Endothelial cell of umbilical vein (primary cell): ENCODE measurements at regions not wholly inside any gene's neighbourhood (a gene's known extent, or its start where the extent isn't known, plus 50 kb on each side); places are given as distances from the start of the nearest gene placed in this dataset.

ENCODE experiments used
- BruUV-seq: library from RNA; stranded (reverse); fragments of 400-500 nt; replicated peaks from 2 replicates; lab custom pipeline; 2021; lab: Mats Ljungman, UMichigan
- CTCF ChIA-PET: fragments of 300-600, 350-600 bp; sonication (Branson Sonifier 250); formaldehyde crosslinking; loops from one replicate; lab custom pipeline; 2021; ENCODE audit warnings: antibody characterized with exemption, inconsistent platforms; lab: Charles Lee
- POLR2A ChIA-PET: fragments of 300-600, 350-600 bp; sonication (Branson Sonifier 250); formaldehyde crosslinking; loops from one replicate; lab custom pipeline; 2021; ENCODE audit warnings: antibody characterized with exemption, inconsistent platforms; lab: Charles Lee
- DNase-seq: peaks from one replicate; pipeline ENCODE4 v3.0.0-alpha.2; 2011; ENCODE audit warnings: low read depth, low spot score
- FAIRE-seq: peaks from 2 replicates; lab custom pipeline; 2011; peaks lifted over from hg19 to GRCh38; lab: Jason Lieb, UNC
- H2AFZ ChIP-seq: 2 replicates; pipeline ENCODE4 v1.6.0; 2012; ENCODE audit warnings: low read depth, low read length, control low read depth, inconsistent platforms
- H3K27ac ChIP-seq: 2 replicates; pipeline ENCODE4 v1.5.1; 2011; ENCODE audit warnings: low read depth, mild to moderate bottlenecking, control low read depth, low read length, moderate library complexity; ENCODE audit not compliant: insufficient read depth
- H3K27me3 ChIP-seq, 2 experiments: 2 replicates each; pipeline versions ENCODE4 v1.6.0 to v1.6.1; 2011; ENCODE audit warnings: low read length in 2 of 2, mixed read lengths in 1 of 2; ENCODE audit not compliant: control insufficient read depth in 2 of 2, insufficient read depth in 2 of 2
- H3K36me3 ChIP-seq, 2 experiments: 2 replicates in 1 of 2; 3 replicates in 1 of 2; pipeline ENCODE4 v1.5.1; 2011; ENCODE audit warnings: low read length in 2 of 2, mild to moderate bottlenecking in 1 of 2, moderate library complexity in 1 of 2; ENCODE audit not compliant: control insufficient read depth in 2 of 2, insufficient read depth in 2 of 2; ENCODE audit errors: extremely low read depth in 1 of 2
- H3K4me1 ChIP-seq: 3 replicates; pipeline ENCODE4 v1.5.1; 2011; ENCODE audit warnings: mild to moderate bottlenecking, low read length; ENCODE audit not compliant: control insufficient read depth, insufficient read depth; ENCODE audit errors: extremely low read depth
- H3K4me2 ChIP-seq: 2 replicates; pipeline ENCODE4 v1.6.1; 2011; ENCODE audit warnings: low read length, control low read depth, mixed read lengths; ENCODE audit not compliant: insufficient read depth
- H3K4me3 ChIP-seq, 3 experiments: fragments of 200-600 bp in 1 of 3; sonication (generic), shearing (Covaris generic) in 1 of 3; replicated peaks in 1 of 3; 2 replicates each; pipeline ENCODE4 v1.5.1; 2011 to 2016; ENCODE audit warnings: control low read depth in 3 of 3, low read length in 3 of 3, mild to moderate bottlenecking in 2 of 3, inconsistent platforms in 1 of 3, low read depth in 1 of 3, moderate library complexity in 1 of 3; ENCODE audit not compliant: insufficient read depth in 1 of 3
- H3K79me2 ChIP-seq: 2 replicates; pipeline ENCODE4 v1.6.0; 2012; ENCODE audit warnings: low read length, inconsistent platforms; ENCODE audit not compliant: control insufficient read depth, insufficient read depth
- H3K9ac ChIP-seq: replicated peaks from 2 replicates; pipeline ENCODE3; 2011; ENCODE audit warnings: low read length, control low read depth; ENCODE audit not compliant: insufficient read depth; ENCODE audit errors: extremely low read depth
- H3K9me1 ChIP-seq: replicated peaks from 3 replicates; pipeline ENCODE4 v1.6.0; 2011; ENCODE audit warnings: mild to moderate bottlenecking, low read length; ENCODE audit not compliant: control insufficient read depth, insufficient read depth; ENCODE audit errors: extremely low read depth
- H3K9me3 ChIP-seq: replicated peaks from 2 replicates; pipeline ENCODE4 v1.5.1; 2012; ENCODE audit warnings: low read length, inconsistent platforms; ENCODE audit not compliant: control insufficient read depth, insufficient read depth
- H4K20me1 ChIP-seq: replicated peaks from 2 replicates; pipeline ENCODE3; 2011; ENCODE audit warnings: mild to moderate bottlenecking, low read length; ENCODE audit not compliant: control insufficient read depth, insufficient read depth; ENCODE audit errors: extremely low read depth
- EZH2 ChIP-seq: IDR thresholded peaks from 2 replicates; pipeline ENCODE4 v1.6.1; 2012; ENCODE audit warnings: borderline replicate concordance, low read depth, mild to moderate bottlenecking, moderate library complexity, low read length, inconsistent platforms; ENCODE audit not compliant: severe bottlenecking
- FOS ChIP-seq: IDR thresholded peaks from 2 replicates; pipeline ENCODE4 v1.6.1; 2011; ENCODE audit warnings: mild to moderate bottlenecking, low read length, moderate library complexity, borderline replicate concordance; ENCODE audit not compliant: insufficient read depth
- GATA2 ChIP-seq: IDR thresholded peaks from 2 replicates; pipeline ENCODE4 v1.7.0; 2011; ENCODE audit warnings: low read depth, mild to moderate bottlenecking, moderate library complexity, mixed read lengths, low read length; ENCODE audit not compliant: insufficient read length, insufficient read depth
- JUN ChIP-seq: IDR thresholded peaks from 2 replicates; pipeline ENCODE4 v1.6.1; 2011; ENCODE audit warnings: borderline replicate concordance, low read depth; ENCODE audit not compliant: insufficient read length, insufficient read depth
- MYC ChIP-seq: IDR thresholded peaks from one replicate; pipeline ENCODE4 v1.6.1; 2011; ENCODE audit warnings: mild to moderate bottlenecking, low read depth, low read length
- POLR2A ChIP-seq: IDR thresholded peaks from 2 replicates; pipeline ENCODE4 v1.6.1; 2012; ENCODE audit warnings: low read depth, mild to moderate bottlenecking, control low read depth, low read length
- POLR2AphosphoS5 ChIP-seq: IDR thresholded peaks from 2 replicates; pipeline ENCODE4 v1.6.1; 2012; ENCODE audit warnings: low read depth, mild to moderate bottlenecking, control low read depth, low read length, moderate library complexity; ENCODE audit not compliant: insufficient read depth
- dilution Hi-C: fragments of 300-500 bp; cut with MboI; formaldehyde crosslinking; loops from one replicate; pipeline ENCODE4 v1.15.0; 2019; ENCODE audit warnings: low sequenced_read_pairs; ENCODE audit not compliant: extremely low pct_ligation_motif_present
- intact Hi-C: fragments of 100-400 bp; cut with micrococcal nuclease; formaldehyde crosslinking; loops from one replicate; pipeline ENCODE4 v1.10.0; 2022
- TF ChIP-seq, protein P1 (sequence below): IDR thresholded peaks from 2 replicates; pipeline ENCODE4 v1.6.1; 2011; ENCODE audit not compliant: insufficient read depth, insufficient read length
- TF ChIP-seq, protein P2 (sequence below), 2 donors: IDR thresholded peaks; 1 replicate in 1 of 2; 2 replicates in 1 of 2; pipeline ENCODE4 v1.5.1; 2011; ENCODE audit warnings: low read length in 2 of 2, mild to moderate bottlenecking in 2 of 2, moderate library complexity in 2 of 2, control low read depth in 1 of 2, inconsistent platforms in 1 of 2, low read depth in 1 of 2; ENCODE audit not compliant: insufficient read depth in 1 of 2; ENCODE audit errors: extremely low read depth in 1 of 2

DNA sequence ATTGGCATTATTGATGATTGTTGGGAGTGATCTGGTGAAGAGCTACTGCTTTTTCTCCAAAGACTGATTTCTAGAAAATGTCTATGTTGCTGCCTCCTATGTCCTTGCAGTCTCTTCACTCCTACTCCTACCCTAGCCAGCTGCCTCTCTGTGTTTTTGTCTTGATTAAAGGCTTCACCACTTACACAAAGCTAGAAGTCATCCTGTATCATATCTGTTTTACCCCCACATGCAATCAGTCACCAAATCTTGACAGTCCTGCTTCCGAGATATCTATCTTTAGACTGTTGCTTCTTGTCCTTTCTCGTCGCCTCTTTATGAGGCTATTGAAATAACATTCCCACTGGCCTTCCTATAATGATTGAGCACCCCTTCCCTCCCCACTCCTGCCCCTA, 84.5 kb upstream of the ITGA4 start:
- H3K9me1 ChIP-seq = no peaks in the 10 kb centered on the region
- no peak overlapping the region for H3K4me2 ChIP-seq
- peaks cover 2% of the 10 kb centered on the region for H3K4me1 ChIP-seq
- FAIRE-seq = no peak
- dilution Hi-C loops (no loop called here), intact Hi-C loops (loop anchor here (10.0 kb wide), 1 partner anchor 268 kb away; no protein-coding TSS in a partner anchor)
- no peaks in the 10 kb centered on the region for H3K9me3 ChIP-seq
- H3K9ac ChIP-seq = no peak overlapping the region
- H3K36me3 ChIP-seq = no peaks in the 10 kb centered on the region
- no peaks in the 10 kb centered on the region for H4K20me1 ChIP-seq
- peak overlapping the region; percentile 28 for H3K27ac ChIP-seq
- H3K4me3 ChIP-seq = no peak overlapping the region
- no peak for TF ChIP-seq EZH2
- TF ChIP-seq, protein P1, sequence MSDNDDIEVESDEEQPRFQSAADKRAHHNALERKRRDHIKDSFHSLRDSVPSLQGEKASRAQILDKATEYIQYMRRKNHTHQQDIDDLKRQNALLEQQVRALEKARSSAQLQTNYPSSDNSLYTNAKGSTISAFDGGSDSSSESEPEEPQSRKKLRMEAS = no peak
- TF ChIP-seq FOS = no peak
- TF ChIP-seq POLR2AphosphoS5 = no peak
- TF ChIP-seq POLR2A = no peak
- TF ChIP-seq JUN = no peak
- TF ChIP-seq, protein P2, sequence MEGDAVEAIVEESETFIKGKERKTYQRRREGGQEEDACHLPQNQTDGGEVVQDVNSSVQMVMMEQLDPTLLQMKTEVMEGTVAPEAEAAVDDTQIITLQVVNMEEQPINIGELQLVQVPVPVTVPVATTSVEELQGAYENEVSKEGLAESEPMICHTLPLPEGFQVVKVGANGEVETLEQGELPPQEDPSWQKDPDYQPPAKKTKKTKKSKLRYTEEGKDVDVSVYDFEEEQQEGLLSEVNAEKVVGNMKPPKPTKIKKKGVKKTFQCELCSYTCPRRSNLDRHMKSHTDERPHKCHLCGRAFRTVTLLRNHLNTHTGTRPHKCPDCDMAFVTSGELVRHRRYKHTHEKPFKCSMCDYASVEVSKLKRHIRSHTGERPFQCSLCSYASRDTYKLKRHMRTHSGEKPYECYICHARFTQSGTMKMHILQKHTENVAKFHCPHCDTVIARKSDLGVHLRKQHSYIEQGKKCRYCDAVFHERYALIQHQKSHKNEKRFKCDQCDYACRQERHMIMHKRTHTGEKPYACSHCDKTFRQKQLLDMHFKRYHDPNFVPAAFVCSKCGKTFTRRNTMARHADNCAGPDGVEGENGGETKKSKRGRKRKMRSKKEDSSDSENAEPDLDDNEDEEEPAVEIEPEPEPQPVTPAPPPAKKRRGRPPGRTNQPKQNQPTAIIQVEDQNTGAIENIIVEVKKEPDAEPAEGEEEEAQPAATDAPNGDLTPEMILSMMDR (IDR thresholded peaks at IDR 0.05; ENCODE audit: extremely low read depth in 1 of 2, insufficient read depth in 1 of 2, low read depth in 1 of 2, low read length in 2 of 2) = no peak
- TF ChIP-seq MYC = no peak
- TF ChIP-seq GATA2 = no peak
- no peak overlapping the region for H2AFZ ChIP-seq
- H3K79me2 ChIP-seq = no peaks in the 10 kb centered on the region
- no peak for DNase-seq
- POLR2A ChIA-PET = no interaction called here
- no peaks in the 10 kb centered on the region for H3K27me3 ChIP-seq
- no TSS peak for BruUV-seq
- CTCF ChIA-PET = interaction anchor here (1.2 to 1.4 kb wide), 3 partner anchors 16 to 94 kb away, joined by 3 to 5 read pairs (median 3); no protein-coding TSS in a partner anchor
